A549 (cell line): ENCODE measurements at regions not wholly inside any gene's neighbourhood (a gene's known extent, or its start where the extent isn't known, plus 50 kb on each side); places are given as distances from the start of the nearest gene placed in this dataset.

ENCODE experiments used
- ATAC-seq, 2 experiments: fragments of 200-7000 bp in 1 of 2; fragments of >200 bp in 1 of 2; cut with Nextera tagmentation in 1 of 2; cut with Tn5 transposase in 1 of 2; 3 replicates each; pipeline versions ENCODE4 v1.8.0 to v1.9.1; 2018 to 2020; ENCODE audit warnings: mild to moderate bottlenecking in 1 of 2, moderate library complexity in 1 of 2
- CTCF ChIA-PET: fragments of 300-600 bp; sonication (Branson Sonifier 250); formaldehyde crosslinking; extraction: SDS; loops from one replicate; lab custom pipeline; 2021; ENCODE audit warnings: antibody characterized with exemption, inconsistent platforms; lab: Yijun Ruan, JAX
- POLR2A ChIA-PET: fragments of 350-600 bp; formaldehyde crosslinking; extraction: SDS; loops from one replicate; lab custom pipeline; 2021; ENCODE audit warnings: antibody characterized with exemption, inconsistent platforms; lab: Yijun Ruan, JAX
- DNase-seq, 2 experiments: peaks; one replicate each; pipeline versions ENCODE4 v3.0.0 to v3.0.0-alpha.2; 2011 to 2016; ENCODE audit warnings: low read depth in 1 of 2, low spot score in 1 of 2
- FAIRE-seq: peaks from 2 replicates; lab custom pipeline; 2011; peaks lifted over from hg19 to GRCh38; lab: Jason Lieb, UNC
- H3K27ac ChIP-seq, 2 experiments: fragments of >200 bp; sonication (Bioruptor Twin); formaldehyde crosslinking; 3 replicates each; pipeline ENCODE4 v1.5.1; 2016 to 2017
- H3K4me1 ChIP-seq: fragments of >200 bp; sonication (Bioruptor Twin); formaldehyde crosslinking; 3 replicates; pipeline ENCODE4 v1.6.1; 2016
- H3K4me2 ChIP-seq: fragments of >200 bp; sonication (Bioruptor Twin); formaldehyde crosslinking; 3 replicates; pipeline ENCODE4 v1.6.1; 2016
- H3K4me3 ChIP-seq: fragments of >200 bp; sonication (Bioruptor Twin); formaldehyde crosslinking; 3 replicates; pipeline ENCODE4 v1.5.1; 2016
- H3K9me3 ChIP-seq: fragments of >200 bp; sonication (Bioruptor Twin); formaldehyde crosslinking; 3 replicates; pipeline ENCODE4 v1.6.1; 2016
- BHLHE40 ChIP-seq: IDR thresholded peaks from 2 replicates; pipeline ENCODE4 v1.6.1; 2012; ENCODE audit warnings: low read depth, low read length, inconsistent platforms
- CBX2 ChIP-seq: fragments of 200-600 bp; sonication (generic); IDR thresholded peaks from 2 replicates; pipeline ENCODE4 v1.6.1; 2016; ENCODE audit warnings: low read depth, mild to moderate bottlenecking, borderline replicate concordance
- CBX8 ChIP-seq: fragments of 200-600 bp; sonication (generic); IDR thresholded peaks from 2 replicates; pipeline ENCODE4 v1.6.1; 2016
- CEBPB ChIP-seq, 2 experiments: fragments of >200 bp in 1 of 2; sonication (Bioruptor Twin) in 1 of 2; formaldehyde crosslinking in 1 of 2; IDR thresholded peaks; 2 replicates each; pipeline ENCODE4 v1.6.1; 2012 to 2016
- CHD2 ChIP-seq: fragments of 150-350 bp; IDR thresholded peaks from 2 replicates; pipeline ENCODE4 v1.6.1; 2014; ENCODE audit warnings: low read length; ENCODE audit not compliant: partially characterized antibody
- ELK1 ChIP-seq: fragments of 150-350 bp; IDR thresholded peaks from 2 replicates; pipeline ENCODE4 v1.6.1; 2014; ENCODE audit warnings: low read depth, mild to moderate bottlenecking, low read length
- EP300 ChIP-seq, 2 experiments: fragments of >200 bp; sonication (Bioruptor Twin); formaldehyde crosslinking; IDR thresholded peaks; 2 replicates in 1 of 2; 3 replicates in 1 of 2; pipeline ENCODE4 v1.6.1; 2016 to 2017
- FOSB ChIP-seq: fragments of 250-450 bp; sonication (Bioruptor Pico); IDR thresholded peaks from 2 replicates; pipeline ENCODE4 v1.5.0; 2020; ENCODE audit warnings: mild to moderate bottlenecking, moderate library complexity
- HDAC2 ChIP-seq: fragments of 200-600 bp; sonication (generic); IDR thresholded peaks from 2 replicates; pipeline ENCODE4 v1.6.1; 2016
- HES2 ChIP-seq: fragments of >200 bp; sonication (Bioruptor Twin); formaldehyde crosslinking; IDR thresholded peaks from 2 replicates; pipeline ENCODE4 v1.6.1; 2016
- HEYL ChIP-seq: fragments of 250-450 bp; sonication (Bioruptor Pico); IDR thresholded peaks from 2 replicates; pipeline ENCODE4 v1.8.0; 2021; ENCODE audit warnings: mild to moderate bottlenecking, moderate library complexity
- JUN ChIP-seq, 2 experiments: fragments of >200 bp; sonication (Bioruptor Twin); formaldehyde crosslinking; IDR thresholded peaks; 2 replicates in 1 of 2; 3 replicates in 1 of 2; pipeline ENCODE4 v1.6.1; 2016 to 2017
- KDM1A ChIP-seq: fragments of 200-600 bp; sonication (generic); IDR thresholded peaks from 2 replicates; pipeline ENCODE4 v1.6.1; 2016; ENCODE audit warnings: low read depth, mild to moderate bottlenecking
- MAFK ChIP-seq: fragments of 450-650 bp; IDR thresholded peaks from 2 replicates; pipeline ENCODE4 v1.6.1; 2014; ENCODE audit not compliant: partially characterized antibody
- MYC ChIP-seq: IDR thresholded peaks from 2 replicates; pipeline ENCODE4 v1.6.1; 2012; ENCODE audit warnings: mild to moderate bottlenecking, inconsistent platforms, low read length, improper control_type of control experiment, borderline replicate concordance
- NFE2L2 ChIP-seq: fragments of 150-350 bp; conservative IDR thresholded peaks from 2 replicates; pipeline ENCODE4 v1.6.1; 2014; ENCODE audit warnings: low read length
- NR3C1 ChIP-seq: fragments of >200 bp; sonication (Bioruptor Twin); formaldehyde crosslinking; IDR thresholded peaks from 3 replicates; pipeline ENCODE4 v1.6.1; 2017
- PBX3 ChIP-seq: IDR thresholded peaks from 2 replicates; pipeline ENCODE4 v1.6.1; 2012
- PHF8 ChIP-seq: fragments of 200-600 bp; sonication (generic); IDR thresholded peaks from 2 replicates; pipeline ENCODE4 v1.6.1; 2016; ENCODE audit warnings: low read depth, mild to moderate bottlenecking, antibody characterized with exemption, moderate library complexity, borderline replicate concordance
- POLR2A ChIP-seq: IDR thresholded peaks from 2 replicates; pipeline ENCODE4 v1.6.1; 2012; ENCODE audit warnings: mild to moderate bottlenecking, low read length
- RFX5 ChIP-seq: fragments of 450-650 bp; IDR thresholded peaks from 2 replicates; pipeline ENCODE4 v1.7.1; 2014; ENCODE audit warnings: antibody characterized with exemption, mild to moderate bottlenecking, moderate library complexity
- RNF2 ChIP-seq: fragments of 200-600 bp; sonication (generic); IDR thresholded peaks from 2 replicates; pipeline ENCODE4 v1.6.1; 2016; ENCODE audit warnings: low read depth, mild to moderate bottlenecking, antibody characterized with exemption, moderate library complexity, borderline replicate concordance
- SREBF2 ChIP-seq: fragments of 450-650 bp; IDR thresholded peaks from 2 replicates; pipeline ENCODE4 v1.6.1; 2014; ENCODE audit warnings: mild to moderate bottlenecking, moderate library complexity
- TP53 ChIP-seq: fragments of 250-450 bp; sonication (Bioruptor Pico); IDR thresholded peaks from 2 replicates; pipeline ENCODE4 v1.5.0; 2021; ENCODE audit warnings: mild to moderate bottlenecking, moderate library complexity
- WGBS: methylation state at CpG from one replicate; pipeline ENCODE4 v1.1.6; 2017; ENCODE audit errors: missing lambda C conversion rate; 5-methylcytosine and 5-hydroxymethylcytosine counted together
- TF ChIP-seq, protein P1 (sequence below): IDR thresholded peaks from 2 replicates; pipeline ENCODE4 v1.6.1; 2012; ENCODE audit warnings: low read depth, borderline replicate concordance
- TF ChIP-seq, protein P2 (sequence below): fragments of >200 bp; sonication (Bioruptor Twin); formaldehyde crosslinking; IDR thresholded peaks from 3 replicates; pipeline ENCODE4 v1.6.1; 2016
- TF ChIP-seq, protein P3 (sequence below): fragments of 200-600 bp; sonication (generic); IDR thresholded peaks from 2 replicates; pipeline ENCODE4 v1.6.1; 2016; ENCODE audit warnings: antibody characterized with exemption, mild to moderate bottlenecking, moderate library complexity

DNA sequence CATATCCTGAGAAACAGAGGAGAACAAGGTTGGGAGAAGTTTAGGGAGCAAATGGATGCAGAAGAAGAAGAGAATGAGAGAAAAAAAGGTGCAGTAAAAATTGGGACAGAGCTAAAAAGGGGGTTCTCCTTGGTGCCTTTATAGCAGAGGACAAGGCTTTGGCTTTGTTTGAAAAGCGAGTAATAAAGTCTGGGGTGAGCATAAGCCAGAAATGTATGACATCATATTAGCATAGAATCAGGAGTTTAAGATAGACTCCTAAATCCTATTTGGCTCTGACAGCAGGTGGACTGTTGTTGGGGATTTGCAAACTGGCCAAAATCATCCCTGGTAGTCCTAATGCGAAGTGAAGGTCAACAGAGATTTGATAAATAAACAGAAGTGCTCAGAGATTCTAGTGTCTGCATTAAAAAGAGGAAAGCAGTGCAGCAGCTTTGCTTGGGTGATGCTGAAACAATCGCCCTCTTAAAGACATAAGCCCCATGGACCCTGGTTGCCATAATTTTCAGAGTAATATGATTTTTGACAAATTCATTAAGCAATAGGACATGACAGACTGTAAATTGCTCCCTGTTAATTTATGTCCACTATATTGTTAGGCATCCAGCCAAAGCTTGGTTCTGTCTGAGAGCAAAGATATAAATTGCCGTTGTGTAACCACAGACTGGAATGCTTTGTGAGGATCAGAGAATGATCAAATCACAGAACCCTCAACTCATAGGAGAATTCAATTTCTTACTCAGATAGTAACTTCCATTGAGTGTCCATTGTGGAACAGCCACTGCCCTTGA is 385.0 kb upstream of the NFIA start:
- no peak for FAIRE-seq
- Histone ChIP-seq H3K4me1 (no peaks in the 10 kb centered on the region), H3K27ac (no peak overlapping the region), H3K4me2 (no peak overlapping the region)
- no peak for DNase-seq
- ATAC-seq = no peak
- no peak for TF ChIP-seq MYC
- no peak for TF ChIP-seq NFE2L2
- TF ChIP-seq HDAC2 = no peak
- TF ChIP-seq KDM1A = no peak
- TF ChIP-seq BHLHE40 = no peak
- TF ChIP-seq, protein P1, sequence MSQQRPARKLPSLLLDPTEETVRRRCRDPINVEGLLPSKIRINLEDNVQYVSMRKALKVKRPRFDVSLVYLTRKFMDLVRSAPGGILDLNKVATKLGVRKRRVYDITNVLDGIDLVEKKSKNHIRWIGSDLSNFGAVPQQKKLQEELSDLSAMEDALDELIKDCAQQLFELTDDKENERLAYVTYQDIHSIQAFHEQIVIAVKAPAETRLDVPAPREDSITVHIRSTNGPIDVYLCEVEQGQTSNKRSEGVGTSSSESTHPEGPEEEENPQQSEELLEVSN = no peak
- TF ChIP-seq HEYL (CRISPR knock-in tag) = no peak
- TF ChIP-seq RNF2 = no peak
- TF ChIP-seq PBX3 = no peak
- no peak for TF ChIP-seq JUN (IDR thresholded peaks at IDR 0.05)
- no peak for TF ChIP-seq RFX5
- TF ChIP-seq, protein P2, sequence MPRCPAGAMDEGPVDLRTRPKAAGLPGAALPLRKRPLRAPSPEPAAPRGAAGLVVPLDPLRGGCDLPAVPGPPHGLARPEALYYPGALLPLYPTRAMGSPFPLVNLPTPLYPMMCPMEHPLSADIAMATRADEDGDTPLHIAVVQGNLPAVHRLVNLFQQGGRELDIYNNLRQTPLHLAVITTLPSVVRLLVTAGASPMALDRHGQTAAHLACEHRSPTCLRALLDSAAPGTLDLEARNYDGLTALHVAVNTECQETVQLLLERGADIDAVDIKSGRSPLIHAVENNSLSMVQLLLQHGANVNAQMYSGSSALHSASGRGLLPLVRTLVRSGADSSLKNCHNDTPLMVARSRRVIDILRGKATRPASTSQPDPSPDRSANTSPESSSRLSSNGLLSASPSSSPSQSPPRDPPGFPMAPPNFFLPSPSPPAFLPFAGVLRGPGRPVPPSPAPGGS = no peak
- no peak for TF ChIP-seq CHD2
- no peak for TF ChIP-seq NR3C1
- no peak for TF ChIP-seq MAFK
- TF ChIP-seq ELK1 = no peak
- TF ChIP-seq EP300 (IDR thresholded peaks at IDR 0.05) = no peak
- no peak for TF ChIP-seq CBX8
- TF ChIP-seq, protein P3, sequence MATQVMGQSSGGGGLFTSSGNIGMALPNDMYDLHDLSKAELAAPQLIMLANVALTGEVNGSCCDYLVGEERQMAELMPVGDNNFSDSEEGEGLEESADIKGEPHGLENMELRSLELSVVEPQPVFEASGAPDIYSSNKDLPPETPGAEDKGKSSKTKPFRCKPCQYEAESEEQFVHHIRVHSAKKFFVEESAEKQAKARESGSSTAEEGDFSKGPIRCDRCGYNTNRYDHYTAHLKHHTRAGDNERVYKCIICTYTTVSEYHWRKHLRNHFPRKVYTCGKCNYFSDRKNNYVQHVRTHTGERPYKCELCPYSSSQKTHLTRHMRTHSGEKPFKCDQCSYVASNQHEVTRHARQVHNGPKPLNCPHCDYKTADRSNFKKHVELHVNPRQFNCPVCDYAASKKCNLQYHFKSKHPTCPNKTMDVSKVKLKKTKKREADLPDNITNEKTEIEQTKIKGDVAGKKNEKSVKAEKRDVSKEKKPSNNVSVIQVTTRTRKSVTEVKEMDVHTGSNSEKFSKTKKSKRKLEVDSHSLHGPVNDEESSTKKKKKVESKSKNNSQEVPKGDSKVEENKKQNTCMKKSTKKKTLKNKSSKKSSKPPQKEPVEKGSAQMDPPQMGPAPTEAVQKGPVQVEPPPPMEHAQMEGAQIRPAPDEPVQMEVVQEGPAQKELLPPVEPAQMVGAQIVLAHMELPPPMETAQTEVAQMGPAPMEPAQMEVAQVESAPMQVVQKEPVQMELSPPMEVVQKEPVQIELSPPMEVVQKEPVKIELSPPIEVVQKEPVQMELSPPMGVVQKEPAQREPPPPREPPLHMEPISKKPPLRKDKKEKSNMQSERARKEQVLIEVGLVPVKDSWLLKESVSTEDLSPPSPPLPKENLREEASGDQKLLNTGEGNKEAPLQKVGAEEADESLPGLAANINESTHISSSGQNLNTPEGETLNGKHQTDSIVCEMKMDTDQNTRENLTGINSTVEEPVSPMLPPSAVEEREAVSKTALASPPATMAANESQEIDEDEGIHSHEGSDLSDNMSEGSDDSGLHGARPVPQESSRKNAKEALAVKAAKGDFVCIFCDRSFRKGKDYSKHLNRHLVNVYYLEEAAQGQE = no peak
- TF ChIP-seq CEBPB (IDR thresholded peaks at IDR 0.05) = no peak
- TF ChIP-seq, all 56 proteins: peak for 0
- no peak overlapping the region for H3K4me3 ChIP-seq
- CTCF ChIA-PET = no interaction called here
- POLR2A ChIA-PET = no interaction called here
- no peaks in the 10 kb centered on the region for H3K9me3 ChIP-seq
- 0% methylated on average over 4 of the region's 4 CpGs for WGBS

DNA sequence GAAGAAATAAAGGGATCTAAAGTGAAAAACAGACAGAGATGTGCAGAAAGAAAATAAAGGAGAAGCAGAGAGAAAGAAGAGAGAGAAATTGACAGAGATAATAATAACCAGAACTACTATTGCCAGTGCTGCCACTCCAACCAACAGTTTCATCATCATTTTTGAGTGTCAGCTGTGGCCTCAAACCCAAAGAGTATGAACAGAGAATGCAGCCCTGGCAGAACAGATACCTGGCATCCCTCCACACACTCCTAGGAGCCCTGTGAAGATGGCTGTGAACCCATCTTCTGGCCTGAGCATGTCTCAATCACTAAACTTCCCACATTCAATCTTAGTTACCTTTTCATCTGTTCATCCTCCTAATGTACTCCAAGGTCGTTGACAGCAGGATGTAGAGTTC is 385.8 kb upstream of the NFIA start:
- CTCF ChIA-PET = no interaction called here
- WGBS = 0% methylated on average over 1 of the region's 1 CpG
- Histone ChIP-seq H3K4me2 (no peak overlapping the region), H3K4me3 (no peak overlapping the region), H3K27ac (no peak overlapping the region), H3K4me1 (no peaks in the 10 kb centered on the region), H3K9me3 (no peaks in the 10 kb centered on the region)
- no peak for ATAC-seq
- no peak for DNase-seq
- POLR2A ChIA-PET = no interaction called here
- no peak for FAIRE-seq
- no peak for TF ChIP-seq KDM1A
- no peak for TF ChIP-seq HES2
- no peak for TF ChIP-seq CBX2
- TF ChIP-seq PHF8 = no peak
- no peak for TF ChIP-seq NFE2L2
- TF ChIP-seq POLR2A = no peak
- no peak for TF ChIP-seq SREBF2
- no peak for TF ChIP-seq CEBPB (IDR thresholded peaks at IDR 0.05)
- no peak for TF ChIP-seq FOSB (CRISPR knock-in tag)
- TF ChIP-seq, protein P3 = no peak
- TF ChIP-seq TP53 = no peak
